HG03097 (cell line): ENCODE measurements at regions not wholly inside any gene's neighbourhood (a gene's known extent, or its start where the extent isn't known, plus 50 kb on each side); places are given as distances from the start of the nearest gene placed in this dataset.
"Not testable (repeated sequence)": the region's sequence is repeated elsewhere in the genome, so short reads cannot be mapped to it uniquely, and the experiment has no call there.

Experiments used
- ATAC-seq: cut with Tn5 transposase; IDR thresholded peaks from one replicate; pipeline ENCODE4 v1.9.1; 2021; ENCODE audit not compliant: unreplicated experiment, low FRiP score

GRCh38 chr22:22754961-22755777 is 110.8 kb downstream of the GGTLC2 start:
- no peak for ATAC-seq

GRCh38 chr22:22755778-22756100 is 111.3 kb downstream of the GGTLC2 start:
- no peak for ATAC-seq

GRCh38 chr22:22756109-22756508 is 111.7 kb downstream of the GGTLC2 start:
- no peak for ATAC-seq

- not testable (repeated sequence) for ATAC-seq
Observed at GRCh38 chr22:22756551-22757201, 112.3 kb downstream of the GGTLC2 start.

GRCh38 chr22:22758101-22758807 is 113.8 kb downstream of the GGTLC2 start:
- ATAC-seq, result not testable (repeated sequence)

GRCh38 chr22:22759371-22759770 is 115.0 kb downstream of the GGTLC2 start:
- ATAC-seq, result no peak

- ATAC-seq, result no peak
Observed at GRCh38 chr22:22759889-22760546, 115.6 kb downstream of the GGTLC2 start.

GRCh38 chr22:22761606-22761962 is 117.2 kb downstream of the GGTLC2 start:
- no peak for ATAC-seq

- no peak for ATAC-seq
Observed at GRCh38 chr22:22761963-22762772, 117.8 kb downstream of the GGTLC2 start.

GRCh38 chr22:22763512-22763911 is 119.1 kb downstream of the GGTLC2 start:
- no peak for ATAC-seq

- ATAC-seq, result no peak
Observed at GRCh38 chr22:22764085-22764484, 119.7 kb downstream of the GGTLC2 start.

- no peak for ATAC-seq
Observed at GRCh38 chr22:22767876-22768602, 119.6 kb upstream of the IGLL5 start.

- ATAC-seq, result no peak
Observed at GRCh38 chr22:22768885-22769284, 118.7 kb upstream of the IGLL5 start.

GRCh38 chr22:22769434-22770279 is 118.0 kb upstream of the IGLL5 start:
- ATAC-seq, result no peak

- ATAC-seq, result no peak
Observed at GRCh38 chr22:22770280-22770871, 117.2 kb upstream of the IGLL5 start.

GRCh38 chr22:22770881-22771280 is 116.7 kb upstream of the IGLL5 start:
- ATAC-seq, result no peak

- ATAC-seq, result no peak
Observed at GRCh38 chr22:22771696-22772377, 115.8 kb upstream of the IGLL5 start.

GRCh38 chr22:22772396-22772795 is 115.2 kb upstream of the IGLL5 start:
- no peak for ATAC-seq
